IPS-15b (cell line): ENCODE measurements at regions not wholly inside any gene's neighbourhood (a gene's known extent, or its start where the extent isn't known, plus 50 kb on each side); places are given as distances from the start of the nearest gene placed in this dataset.
"Not testable (repeated sequence)": the region's sequence is repeated elsewhere in the genome, so short reads cannot be mapped to it uniquely, and the experiment has no call there.

Experiments
- H3K27me3 ChIP-seq: one replicate; pipeline ENCODE4 v1.6.1; 2013; ENCODE audit warnings: low read length; ENCODE audit not compliant: control insufficient read depth, insufficient read depth
- H3K36me3 ChIP-seq: one replicate; pipeline ENCODE4 v1.6.1; 2013; ENCODE audit warnings: low read length; ENCODE audit not compliant: control insufficient read depth, insufficient read depth
- H3K4me1 ChIP-seq: one replicate; pipeline ENCODE4 v1.6.1; 2013; ENCODE audit warnings: mild to moderate bottlenecking, low read length; ENCODE audit not compliant: control insufficient read depth, insufficient read depth
- H3K4me3 ChIP-seq: one replicate; pipeline ENCODE4 v1.5.1; 2013; ENCODE audit warnings: low read depth, low read length
- H3K9ac ChIP-seq: one replicate; pipeline ENCODE4 v1.6.1; 2013; ENCODE audit warnings: low read depth, mild to moderate bottlenecking, low read length
- H3K9me3 ChIP-seq: one replicate; pipeline ENCODE4 v1.6.1; 2013; ENCODE audit warnings: mild to moderate bottlenecking, low read length; ENCODE audit not compliant: control insufficient read depth, insufficient read depth

GRCh38 chr10:16242446-16242845, 194.4 kb upstream of the PTER start:
- no peak overlapping the region for H3K9ac ChIP-seq
- peaks cover 10% of the 10 kb centered on the region for H3K4me1 ChIP-seq
- no peak overlapping the region for H3K4me3 ChIP-seq
- no peaks in the 10 kb centered on the region for H3K36me3 ChIP-seq
- no peaks in the 10 kb centered on the region for H3K9me3 ChIP-seq
- no peaks in the 10 kb centered on the region for H3K27me3 ChIP-seq

GRCh38 chr10:16242859-16243613, 193.8 kb upstream of the PTER start:
- Histone ChIP-seq H3K9me3 (no peaks in the 10 kb centered on the region), H3K27me3 (no peaks in the 10 kb centered on the region), H3K4me1 (peaks cover 10% of the 10 kb centered on the region), H3K9ac (no peak overlapping the region), H3K4me3 (no peak overlapping the region), H3K36me3 (no peaks in the 10 kb centered on the region)

GRCh38 chr10:16250136-16250535, 186.7 kb upstream of the PTER start:
- not testable (repeated sequence) for H3K36me3 ChIP-seq, H3K4me3 ChIP-seq, H3K9ac ChIP-seq, H3K27me3 ChIP-seq, H3K9me3 ChIP-seq, H3K4me1 ChIP-seq

- H3K27me3 ChIP-seq: no peaks in the 10 kb centered on the region
- H3K9ac ChIP-seq: no peak overlapping the region
- H3K36me3 ChIP-seq: no peaks in the 10 kb centered on the region
- H3K4me3 ChIP-seq: no peak overlapping the region
- peaks cover 6% of the 10 kb centered on the region for H3K9me3 ChIP-seq
- no peaks in the 10 kb centered on the region for H3K4me1 ChIP-seq
These were observed 180.5 kb upstream of the PTER start for GRCh38 chr10:16256336-16256735.

GRCh38 chr10:16258291-16259040, 178.3 kb upstream of the PTER start:
- Histone ChIP-seq H3K9ac (no peak overlapping the region), H3K36me3 (no peaks in the 10 kb centered on the region), H3K27me3 (no peaks in the 10 kb centered on the region), H3K4me3 (no peak overlapping the region), H3K4me1 (no peaks in the 10 kb centered on the region), H3K9me3 (peaks cover 6% of the 10 kb centered on the region)

GRCh38 chr10:16259726-16260125, 177.1 kb upstream of the PTER start:
- H3K9ac ChIP-seq: no peak overlapping the region
- no peaks in the 10 kb centered on the region for H3K27me3 ChIP-seq
- H3K4me3 ChIP-seq: no peak overlapping the region
- peaks cover 6% of the 10 kb centered on the region for H3K9me3 ChIP-seq
- no peaks in the 10 kb centered on the region for H3K4me1 ChIP-seq
- H3K36me3 ChIP-seq: no peaks in the 10 kb centered on the region

GRCh38 chr10:16260388-16260787, 176.4 kb upstream of the PTER start:
- Histone ChIP-seq H3K4me3 (no peak overlapping the region), H3K9me3 (peaks cover 6% of the 10 kb centered on the region), H3K9ac (no peak overlapping the region), H3K36me3 (no peaks in the 10 kb centered on the region), H3K4me1 (no peaks in the 10 kb centered on the region), H3K27me3 (no peaks in the 10 kb centered on the region)

GRCh38 chr10:16271571-16271970, 165.2 kb upstream of the PTER start:
- Histone ChIP-seq H3K4me1 (no peaks in the 10 kb centered on the region), H3K9ac (no peak overlapping the region), H3K36me3 (no peaks in the 10 kb centered on the region), H3K4me3 (no peak overlapping the region), H3K27me3 (no peaks in the 10 kb centered on the region), H3K9me3 (peaks cover 10% of the 10 kb centered on the region)

GRCh38 chr10:16274911-16275310, 161.9 kb upstream of the PTER start:
- no peaks in the 10 kb centered on the region for H3K4me1 ChIP-seq
- H3K9me3 ChIP-seq: peaks cover 10% of the 10 kb centered on the region
- no peak overlapping the region for H3K9ac ChIP-seq
- no peaks in the 10 kb centered on the region for H3K27me3 ChIP-seq
- H3K36me3 ChIP-seq: no peaks in the 10 kb centered on the region
- H3K4me3 ChIP-seq: no peak overlapping the region

GRCh38 chr10:16280595-16280994, 156.2 kb upstream of the PTER start:
- H3K9ac ChIP-seq: no peak overlapping the region
- H3K4me1 ChIP-seq: no peaks in the 10 kb centered on the region
- peaks cover 3% of the 10 kb centered on the region for H3K9me3 ChIP-seq
- no peak overlapping the region for H3K4me3 ChIP-seq
- H3K36me3 ChIP-seq: no peaks in the 10 kb centered on the region
- no peaks in the 10 kb centered on the region for H3K27me3 ChIP-seq

GRCh38 chr10:16292366-16292765, 144.4 kb upstream of the PTER start:
- Histone ChIP-seq H3K9ac (no peak overlapping the region), H3K27me3 (no peaks in the 10 kb centered on the region), H3K4me3 (no peak overlapping the region), H3K36me3 (no peaks in the 10 kb centered on the region), H3K4me1 (no peaks in the 10 kb centered on the region), H3K9me3 (no peaks in the 10 kb centered on the region)

- Histone ChIP-seq H3K27me3 (no peaks in the 10 kb centered on the region), H3K9ac (no peak overlapping the region), H3K4me3 (no peak overlapping the region), H3K9me3 (no peaks in the 10 kb centered on the region), H3K36me3 (no peaks in the 10 kb centered on the region), H3K4me1 (no peaks in the 10 kb centered on the region)
These were observed 139.7 kb upstream of the PTER start for GRCh38 chr10:16297069-16297468.
